ENCODE measurements at regions not wholly inside any gene's neighbourhood (a gene's known extent, or its start where the extent isn't known, plus 50 kb on each side); places are given as distances from the start of the nearest gene placed in this dataset.

DNA sequence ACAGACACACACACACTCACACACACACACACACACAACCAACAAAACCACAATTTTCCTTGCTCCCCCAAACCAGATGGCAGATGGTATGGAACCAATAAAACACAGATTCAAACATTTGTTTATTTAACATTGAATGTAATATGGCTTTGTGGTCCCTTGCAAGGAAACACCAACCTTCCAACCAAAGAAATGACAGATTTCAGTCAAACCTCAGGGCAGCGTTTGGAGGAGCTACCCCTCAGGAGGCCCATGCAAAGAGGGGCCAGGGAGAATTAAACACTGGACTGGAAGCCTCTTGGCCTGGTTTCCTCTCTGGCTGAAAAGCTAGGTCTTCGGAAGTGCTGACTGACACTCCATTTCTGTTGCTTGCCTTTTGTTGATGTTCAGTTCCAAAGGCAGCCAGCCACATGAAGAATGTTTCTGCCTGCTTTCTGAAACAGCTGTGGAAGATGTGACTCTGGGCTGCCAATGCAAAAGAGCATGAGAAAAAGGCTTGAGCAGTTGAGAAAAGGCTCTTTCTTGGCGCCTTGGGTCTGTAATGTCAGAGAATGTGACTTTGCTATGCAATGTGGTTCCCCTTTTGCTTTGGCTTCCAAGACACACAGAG, 296.1 kb downstream of the RPLP1 start:
- no peak overlapping the region for H3K27ac ChIP-seq
- no peak for TF ChIP-seq ZFX (IDR thresholded peaks at IDR 0.05; ENCODE audit: borderline replicate concordance)
- TF ChIP-seq, protein P1, sequence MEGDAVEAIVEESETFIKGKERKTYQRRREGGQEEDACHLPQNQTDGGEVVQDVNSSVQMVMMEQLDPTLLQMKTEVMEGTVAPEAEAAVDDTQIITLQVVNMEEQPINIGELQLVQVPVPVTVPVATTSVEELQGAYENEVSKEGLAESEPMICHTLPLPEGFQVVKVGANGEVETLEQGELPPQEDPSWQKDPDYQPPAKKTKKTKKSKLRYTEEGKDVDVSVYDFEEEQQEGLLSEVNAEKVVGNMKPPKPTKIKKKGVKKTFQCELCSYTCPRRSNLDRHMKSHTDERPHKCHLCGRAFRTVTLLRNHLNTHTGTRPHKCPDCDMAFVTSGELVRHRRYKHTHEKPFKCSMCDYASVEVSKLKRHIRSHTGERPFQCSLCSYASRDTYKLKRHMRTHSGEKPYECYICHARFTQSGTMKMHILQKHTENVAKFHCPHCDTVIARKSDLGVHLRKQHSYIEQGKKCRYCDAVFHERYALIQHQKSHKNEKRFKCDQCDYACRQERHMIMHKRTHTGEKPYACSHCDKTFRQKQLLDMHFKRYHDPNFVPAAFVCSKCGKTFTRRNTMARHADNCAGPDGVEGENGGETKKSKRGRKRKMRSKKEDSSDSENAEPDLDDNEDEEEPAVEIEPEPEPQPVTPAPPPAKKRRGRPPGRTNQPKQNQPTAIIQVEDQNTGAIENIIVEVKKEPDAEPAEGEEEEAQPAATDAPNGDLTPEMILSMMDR (IDR thresholded peaks at IDR 0.05), result no peak

DNA sequence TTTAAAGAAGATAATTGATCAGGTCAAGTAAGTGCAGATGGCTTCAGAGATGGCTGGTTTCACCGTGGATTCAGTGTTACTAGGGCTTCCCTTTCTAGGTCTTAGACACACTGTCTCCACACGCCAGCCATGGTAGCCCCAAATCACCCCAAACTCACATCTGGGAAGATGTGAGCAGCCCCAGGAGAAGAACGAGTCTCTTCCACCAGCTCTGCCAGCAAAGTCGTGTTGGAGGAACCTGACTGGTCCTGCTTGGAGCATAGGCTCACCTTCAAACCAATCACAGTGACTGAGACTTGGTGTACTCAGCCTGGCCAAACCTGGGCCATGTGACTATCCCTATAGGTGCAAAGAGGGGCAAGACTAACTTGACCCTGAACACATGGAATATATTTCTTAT, 296.7 kb downstream of the RPLP1 start:
- TF ChIP-seq, protein P1 (IDR thresholded peaks at IDR 0.05), result no peak
- TF ChIP-seq ZFX (IDR thresholded peaks at IDR 0.05; ENCODE audit: borderline replicate concordance), result no peak
- H3K27ac ChIP-seq, result no peak overlapping the region

DNA sequence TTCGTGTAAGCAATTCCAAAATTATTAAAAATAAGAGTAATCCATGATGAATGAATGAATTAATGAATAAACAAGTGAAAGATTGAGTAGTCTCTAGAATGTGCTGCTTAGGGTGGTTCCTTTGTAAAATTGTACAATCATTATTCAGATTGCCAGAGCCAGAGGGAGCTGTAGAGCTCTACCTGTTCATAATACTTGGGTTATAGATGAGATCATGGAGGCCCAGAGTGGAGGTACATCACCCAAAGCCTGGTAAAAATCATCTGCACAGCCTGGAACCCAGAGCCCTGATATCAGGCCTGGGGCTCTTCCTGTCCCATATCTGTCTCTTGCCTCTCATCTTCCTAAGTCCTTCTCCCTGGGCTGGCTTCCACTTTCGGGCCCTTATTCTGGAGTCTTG, 297.2 kb downstream of the RPLP1 start:
- H3K27ac ChIP-seq, result no peak overlapping the region

DNA sequence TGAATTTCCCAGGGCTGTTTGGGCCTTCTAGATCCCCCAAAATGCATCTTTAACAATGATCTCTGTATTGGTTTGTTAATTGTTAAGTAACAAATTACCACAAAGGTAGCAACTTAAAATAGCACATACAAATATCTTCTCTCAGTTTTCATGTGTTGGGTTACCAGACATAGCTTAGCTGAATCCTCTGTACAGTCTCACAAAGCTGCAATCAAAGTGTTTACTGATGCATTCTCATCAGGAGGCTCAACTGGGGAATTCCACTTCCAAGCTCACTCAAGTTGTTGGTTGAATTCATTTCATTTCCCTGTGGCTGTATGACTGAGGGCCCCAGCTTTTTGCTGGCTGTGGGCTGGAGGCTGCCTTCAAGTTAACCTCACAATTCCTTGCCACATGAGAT, 297.6 kb downstream of the RPLP1 start:
- no peak overlapping the region for H3K27ac ChIP-seq
- TF ChIP-seq, protein P1 (IDR thresholded peaks at IDR 0.05), result no peak
- no peak for TF ChIP-seq ZFX (IDR thresholded peaks at IDR 0.05; ENCODE audit: borderline replicate concordance)

More for the DNA sequence above, 297.2 kb downstream of the RPLP1 start:
- TF ChIP-seq, protein P1 (IDR thresholded peaks at IDR 0.05), result peak; percentile 48
- TF ChIP-seq ZFX (IDR thresholded peaks at IDR 0.05; ENCODE audit: borderline replicate concordance), result no peak

DNA sequence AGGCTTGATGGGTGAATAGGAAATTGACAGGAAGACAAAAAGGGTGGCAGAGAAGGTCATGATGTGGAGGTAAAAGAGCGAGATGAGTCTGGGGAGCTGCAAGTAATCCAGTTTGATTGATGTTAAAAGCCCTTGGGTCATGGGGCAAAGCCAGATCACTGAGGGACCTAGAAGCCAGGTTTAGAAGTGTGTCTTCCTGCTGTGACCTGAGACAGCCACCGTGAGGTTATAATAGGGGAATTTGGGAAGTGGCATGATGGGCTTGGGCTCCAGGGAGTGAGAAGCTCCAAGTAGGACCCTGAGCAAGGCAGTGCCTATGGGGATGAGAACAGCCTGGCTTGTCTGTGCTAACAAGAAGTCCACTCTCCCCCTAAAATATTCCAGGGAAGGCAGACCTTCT, 298.5 kb downstream of the RPLP1 start:
- TF ChIP-seq, protein P1 (IDR thresholded peaks at IDR 0.05), result no peak
- TF ChIP-seq ZFX (IDR thresholded peaks at IDR 0.05; ENCODE audit: borderline replicate concordance), result no peak
- no peak overlapping the region for H3K27ac ChIP-seq

DNA sequence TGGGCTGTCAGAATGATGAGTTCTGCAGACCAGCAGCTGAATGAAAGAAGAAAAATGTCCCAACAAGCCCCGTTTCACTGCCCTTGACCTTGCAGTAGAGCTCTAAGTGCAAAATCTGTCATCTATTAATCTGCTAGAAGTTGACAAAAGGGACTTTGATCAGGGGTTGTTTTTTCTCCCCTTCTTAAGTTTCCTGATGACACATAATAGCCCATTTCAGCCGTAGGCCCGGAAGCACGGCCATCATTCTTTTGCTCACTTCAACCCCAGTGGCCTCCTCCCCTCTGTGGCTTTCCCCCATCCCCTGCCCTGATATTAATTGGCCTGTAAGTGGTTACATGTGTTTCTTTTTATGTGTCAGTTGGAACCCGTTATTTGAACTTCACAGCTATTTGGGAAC, 298.9 kb downstream of the RPLP1 start:
- TF ChIP-seq ZFX (IDR thresholded peaks at IDR 0.05; ENCODE audit: borderline replicate concordance), result no peak
- TF ChIP-seq, protein P1 (IDR thresholded peaks at IDR 0.05), result no peak
- no peak overlapping the region for H3K27ac ChIP-seq

DNA sequence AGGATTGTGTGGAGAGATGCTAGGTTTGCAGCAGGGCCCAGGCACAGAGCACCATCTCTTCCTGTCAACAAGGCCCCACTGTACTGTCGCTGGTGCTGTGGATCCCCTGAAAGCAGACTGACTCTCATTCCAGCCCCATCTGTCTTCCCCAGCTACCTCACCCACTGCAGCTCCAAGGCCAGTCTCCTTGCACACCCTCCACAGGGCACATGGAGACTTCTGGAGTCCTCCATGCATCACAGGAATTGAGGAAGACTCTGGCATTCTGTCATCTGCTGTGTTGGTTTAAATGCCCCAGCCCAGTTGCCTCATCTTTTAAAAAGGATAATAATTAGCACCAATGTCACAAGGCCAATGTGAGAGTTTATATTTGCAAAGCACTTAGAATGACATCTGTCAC, 301.2 kb downstream of the RPLP1 start:
- TF ChIP-seq, protein P1 (IDR thresholded peaks at IDR 0.05), result no peak
- no peak for TF ChIP-seq ZFX (IDR thresholded peaks at IDR 0.05; ENCODE audit: borderline replicate concordance)
- H3K27ac ChIP-seq, result no peak overlapping the region

All from 22Rv1 (cell line).